Left ventricle myocardium inferior (tissue), 1 donor: ENCODE measurements at regions not wholly inside any gene's neighbourhood (a gene's known extent, or its start where the extent isn't known, plus 50 kb on each side); places are given as distances from the start of the nearest gene placed in this dataset.

ENCODE experiments used
- DNase-seq: peaks from one replicate; pipeline ENCODE4 v3.0.0-alpha.2; 2020
- H3K27ac ChIP-seq: fragments of 200-600 bp; replicated peaks from 2 replicates; pipeline ENCODE4 v1.8.0; 2021
- H3K27me3 ChIP-seq: fragments of 200-600 bp; 2 replicates; pipeline ENCODE4 v1.8.0; 2021; ENCODE audit warnings: low read depth
- H3K36me3 ChIP-seq: fragments of 200-600 bp; 2 replicates; pipeline ENCODE4 v1.8.0; 2021
- H3K4me1 ChIP-seq: fragments of 200-600 bp; 2 replicates; pipeline ENCODE4 v1.8.0; 2021
- H3K4me3 ChIP-seq: fragments of 200-600 bp; 2 replicates; pipeline ENCODE4 v1.8.0; 2021; ENCODE audit warnings: mild to moderate bottlenecking, moderate library complexity
- H3K9me3 ChIP-seq: fragments of 200-600 bp; replicated peaks from 2 replicates; pipeline ENCODE4 v1.8.0; 2021
- CTCF ChIP-seq: fragments of 200-600 bp; IDR thresholded peaks from 2 replicates; pipeline ENCODE4 v1.8.0; 2021; ENCODE audit warnings: antibody characterized with exemption, mild to moderate bottlenecking, borderline replicate concordance
- intact Hi-C: fragments of 100-400 bp; cut with micrococcal nuclease; formaldehyde crosslinking; loops from one replicate; pipeline ENCODE4 v1.11.0; 2022
- donor health status: DM: no; HTN: yes; CAD: no; lungs with severe emphysema.

GRCh38 chr12:124242529-124243065 is 52.3 kb upstream of the RFLNA start:
- Histone ChIP-seq H3K36me3 (no peaks in the 10 kb centered on the region), H3K27me3 (peaks cover 49% of the 10 kb centered on the region), H3K9me3 (peaks cover 39% of the 10 kb centered on the region), H3K27ac (no peak overlapping the region), H3K4me1 (no peaks in the 10 kb centered on the region), H3K4me3 (no peak overlapping the region)
- TF ChIP-seq CTCF: no peak
- DNase-seq: no peak
- intact Hi-C loops: no loop called here

GRCh38 chr12:124243936-124244335 is 51.0 kb upstream of the RFLNA start:
- H3K4me3 ChIP-seq: no peak overlapping the region
- H3K36me3 ChIP-seq: no peaks in the 10 kb centered on the region
- TF ChIP-seq CTCF: no peak
- DNase-seq: no peak
- H3K9me3 ChIP-seq: peaks cover 45% of the 10 kb centered on the region
- peaks cover 51% of the 10 kb centered on the region for H3K27me3 ChIP-seq
- no peak overlapping the region for H3K27ac ChIP-seq
- intact Hi-C loops: no loop called here
- no peaks in the 10 kb centered on the region for H3K4me1 ChIP-seq
